Upper lobe of left lung (tissue), 4 donors: ENCODE measurements at regions not wholly inside any gene's neighbourhood (a gene's known extent, or its start where the extent isn't known, plus 50 kb on each side); places are given as distances from the start of the nearest gene placed in this dataset.

Source experiments
- POLR2AphosphoS5 ChIP-seq, 2 donors: sonication (generic); formaldehyde crosslinking; IDR thresholded peaks; one replicate each; pipeline ENCODE4 v1.5.1; 2017; ENCODE audit warnings: antibody characterized with exemption in 2 of 2
- TF ChIP-seq, protein P1 (sequence below), 6 experiments: fragments of 450-650 bp in 4 of 6; fragments of 200-600 bp in 2 of 6; sonication (generic) in 2 of 6; IDR thresholded peaks; one replicate each; pipeline ENCODE4 v1.5.1; 2016 to 2019; ENCODE audit warnings: antibody characterized with exemption in 6 of 6

DNA sequence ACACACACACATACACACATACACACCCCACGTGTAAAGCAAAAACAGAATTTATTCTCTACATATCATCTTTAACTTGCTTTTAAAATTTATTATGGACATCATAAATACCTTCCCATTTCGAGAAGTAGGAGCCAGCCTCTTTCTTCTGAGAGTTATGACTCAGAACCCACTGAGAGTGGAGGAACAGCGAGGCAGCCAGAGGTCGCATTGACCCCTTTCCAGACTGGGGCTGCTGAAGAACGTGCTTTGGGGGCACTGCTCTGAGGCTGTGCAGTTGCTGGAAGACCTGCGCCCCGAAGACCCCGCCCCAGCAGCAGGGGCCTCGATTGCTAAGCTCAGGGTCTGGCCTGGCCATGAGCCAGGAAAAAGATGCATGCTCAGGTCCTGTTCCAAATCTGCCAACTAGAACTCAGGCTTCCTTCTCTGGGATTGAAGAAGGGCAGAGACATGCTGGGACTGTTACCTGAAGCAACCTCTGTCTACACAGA lies 133.8 kb upstream of the TWIST2 start:
- TF ChIP-seq, protein P1, sequence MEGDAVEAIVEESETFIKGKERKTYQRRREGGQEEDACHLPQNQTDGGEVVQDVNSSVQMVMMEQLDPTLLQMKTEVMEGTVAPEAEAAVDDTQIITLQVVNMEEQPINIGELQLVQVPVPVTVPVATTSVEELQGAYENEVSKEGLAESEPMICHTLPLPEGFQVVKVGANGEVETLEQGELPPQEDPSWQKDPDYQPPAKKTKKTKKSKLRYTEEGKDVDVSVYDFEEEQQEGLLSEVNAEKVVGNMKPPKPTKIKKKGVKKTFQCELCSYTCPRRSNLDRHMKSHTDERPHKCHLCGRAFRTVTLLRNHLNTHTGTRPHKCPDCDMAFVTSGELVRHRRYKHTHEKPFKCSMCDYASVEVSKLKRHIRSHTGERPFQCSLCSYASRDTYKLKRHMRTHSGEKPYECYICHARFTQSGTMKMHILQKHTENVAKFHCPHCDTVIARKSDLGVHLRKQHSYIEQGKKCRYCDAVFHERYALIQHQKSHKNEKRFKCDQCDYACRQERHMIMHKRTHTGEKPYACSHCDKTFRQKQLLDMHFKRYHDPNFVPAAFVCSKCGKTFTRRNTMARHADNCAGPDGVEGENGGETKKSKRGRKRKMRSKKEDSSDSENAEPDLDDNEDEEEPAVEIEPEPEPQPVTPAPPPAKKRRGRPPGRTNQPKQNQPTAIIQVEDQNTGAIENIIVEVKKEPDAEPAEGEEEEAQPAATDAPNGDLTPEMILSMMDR (IDR thresholded peaks at IDR 0.05) = no peak
- TF ChIP-seq POLR2AphosphoS5 (IDR thresholded peaks at IDR 0.05) = no peak
